ENCODE measurements at regions not wholly inside any gene's neighbourhood (a gene's known extent, or its start where the extent isn't known, plus 50 kb on each side); places are given as distances from the start of the nearest gene placed in this dataset.
A peak's percentile ranks its signal among the peaks of the same experiment; 100 is the strongest.

- no peak overlapping the region for H3K4me3 ChIP-seq (ENCODE audit: low read depth, low read length)
- TF ChIP-seq CTCF (IDR thresholded peaks at IDR 0.05; ENCODE audit: low read depth, low read length): no peak
These were observed 51.3 kb upstream of the LRRN2 start for GRCh38 chr1:204736836-204737235.

GRCh38 chr1:204738506-204738905, 53.0 kb upstream of the LRRN2 start:
- TF ChIP-seq CTCF (IDR thresholded peaks at IDR 0.05; ENCODE audit: low read depth, low read length): no peak
- H3K4me3 ChIP-seq (ENCODE audit: low read depth, low read length): no peak overlapping the region

- H3K4me3 ChIP-seq (ENCODE audit: low read depth, low read length): no peak overlapping the region
- TF ChIP-seq CTCF (IDR thresholded peaks at IDR 0.05; ENCODE audit: low read depth, low read length): no peak
These were observed 54.8 kb upstream of the LRRN2 start for GRCh38 chr1:204740354-204740753.

GRCh38 chr1:204741440-204741839, 55.9 kb upstream of the LRRN2 start:
- H3K4me3 ChIP-seq (ENCODE audit: low read depth, low read length): no peak overlapping the region

GRCh38 chr1:204742676-204743251, 57.2 kb upstream of the LRRN2 start:
- no peak for TF ChIP-seq CTCF (IDR thresholded peaks at IDR 0.05; ENCODE audit: low read depth, low read length)
- no peak overlapping the region for H3K4me3 ChIP-seq (ENCODE audit: low read depth, low read length)

More at GRCh38 chr1:204741440-204741839, 55.9 kb upstream of the LRRN2 start:
- TF ChIP-seq CTCF (IDR thresholded peaks at IDR 0.05; ENCODE audit: low read depth, low read length): no peak

GRCh38 chr1:204744107-204744779, 58.7 kb upstream of the LRRN2 start:
- TF ChIP-seq CTCF (IDR thresholded peaks at IDR 0.05; ENCODE audit: low read depth, low read length): no peak
- no peak overlapping the region for H3K4me3 ChIP-seq (ENCODE audit: low read depth, low read length)

- no peak overlapping the region for H3K4me3 ChIP-seq (ENCODE audit: low read depth, low read length)
- peak; percentile 98 for TF ChIP-seq CTCF (IDR thresholded peaks at IDR 0.05; ENCODE audit: low read depth, low read length)
These were observed 61.4 kb upstream of the LRRN2 start for GRCh38 chr1:204746838-204747442.

Measured in WI38 (cell line).